ENCODE measurements at regions not wholly inside any gene's neighbourhood (a gene's known extent, or its start where the extent isn't known, plus 50 kb on each side); places are given as distances from the start of the nearest gene placed in this dataset.

DNA sequence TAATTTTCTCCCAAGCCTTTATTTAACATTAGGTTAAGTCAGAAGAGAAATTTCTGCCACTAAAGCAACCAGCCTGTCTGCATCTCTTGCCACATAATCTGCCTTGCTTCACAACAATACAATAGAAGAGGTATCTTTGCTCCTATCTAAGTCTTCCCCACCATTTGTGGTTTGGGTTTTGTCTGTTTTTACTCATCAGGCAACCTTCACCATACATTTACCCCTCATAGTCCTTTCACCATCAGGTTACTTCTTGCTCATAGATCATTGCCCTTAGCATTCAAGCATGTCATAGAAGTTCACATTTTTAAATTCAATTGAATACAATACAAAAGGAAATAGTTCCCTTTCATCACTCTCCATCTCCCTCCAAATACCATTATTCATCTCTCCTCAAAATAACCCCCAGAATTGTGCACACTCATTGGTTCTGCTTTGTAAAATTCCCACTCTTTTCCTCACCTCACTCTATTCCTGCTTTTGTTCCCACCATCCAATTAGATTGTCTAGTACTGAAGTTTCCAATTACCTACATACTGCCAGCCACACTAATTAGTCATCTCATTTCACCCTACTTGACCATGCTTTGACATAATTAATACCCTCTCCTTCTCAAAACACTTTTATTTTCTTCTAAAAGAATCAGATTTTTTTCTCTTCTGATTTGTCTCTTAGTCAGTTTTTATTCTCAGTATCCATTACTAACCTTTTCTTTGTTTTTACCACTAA lies 1957.0 kb upstream of the AGA start:
- Histone ChIP-seq H3K36me3 (ENCODE audit: control insufficient read depth in 4 of 4, insufficient read depth in 4 of 4, low read length in 4 of 4) (no peaks in the 10 kb centered on the region), H3K4me1 (ENCODE audit: control insufficient read depth in 5 of 5, insufficient read depth in 5 of 5, low read length in 5 of 5) (no peaks in the 10 kb centered on the region), H3K9ac (ENCODE audit: insufficient read depth in 1 of 2, low read length in 2 of 2) (no peak overlapping the region), H3K27me3 (ENCODE audit: control insufficient read depth in 3 of 3, insufficient read depth in 3 of 3, low read length in 2 of 3) (no peaks in the 10 kb centered on the region), H3K9me3 (ENCODE audit: control insufficient read depth in 4 of 4, insufficient read depth in 3 of 4, low read length in 3 of 4) (no peaks in the 10 kb centered on the region), H3K4me3 (no peak overlapping the region), H3K27ac (ENCODE audit: low read depth in 1 of 2, low read length in 1 of 2) (no peak overlapping the region)
- ATAC-seq (ENCODE audit: insufficient read depth, low FRiP score) (no peak), DNase-seq (no peak)
- TF ChIP-seq, protein P1, sequence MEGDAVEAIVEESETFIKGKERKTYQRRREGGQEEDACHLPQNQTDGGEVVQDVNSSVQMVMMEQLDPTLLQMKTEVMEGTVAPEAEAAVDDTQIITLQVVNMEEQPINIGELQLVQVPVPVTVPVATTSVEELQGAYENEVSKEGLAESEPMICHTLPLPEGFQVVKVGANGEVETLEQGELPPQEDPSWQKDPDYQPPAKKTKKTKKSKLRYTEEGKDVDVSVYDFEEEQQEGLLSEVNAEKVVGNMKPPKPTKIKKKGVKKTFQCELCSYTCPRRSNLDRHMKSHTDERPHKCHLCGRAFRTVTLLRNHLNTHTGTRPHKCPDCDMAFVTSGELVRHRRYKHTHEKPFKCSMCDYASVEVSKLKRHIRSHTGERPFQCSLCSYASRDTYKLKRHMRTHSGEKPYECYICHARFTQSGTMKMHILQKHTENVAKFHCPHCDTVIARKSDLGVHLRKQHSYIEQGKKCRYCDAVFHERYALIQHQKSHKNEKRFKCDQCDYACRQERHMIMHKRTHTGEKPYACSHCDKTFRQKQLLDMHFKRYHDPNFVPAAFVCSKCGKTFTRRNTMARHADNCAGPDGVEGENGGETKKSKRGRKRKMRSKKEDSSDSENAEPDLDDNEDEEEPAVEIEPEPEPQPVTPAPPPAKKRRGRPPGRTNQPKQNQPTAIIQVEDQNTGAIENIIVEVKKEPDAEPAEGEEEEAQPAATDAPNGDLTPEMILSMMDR (IDR thresholded peaks at IDR 0.05; ENCODE audit: control extremely low read depth, extremely low read depth), result no peak

DNA sequence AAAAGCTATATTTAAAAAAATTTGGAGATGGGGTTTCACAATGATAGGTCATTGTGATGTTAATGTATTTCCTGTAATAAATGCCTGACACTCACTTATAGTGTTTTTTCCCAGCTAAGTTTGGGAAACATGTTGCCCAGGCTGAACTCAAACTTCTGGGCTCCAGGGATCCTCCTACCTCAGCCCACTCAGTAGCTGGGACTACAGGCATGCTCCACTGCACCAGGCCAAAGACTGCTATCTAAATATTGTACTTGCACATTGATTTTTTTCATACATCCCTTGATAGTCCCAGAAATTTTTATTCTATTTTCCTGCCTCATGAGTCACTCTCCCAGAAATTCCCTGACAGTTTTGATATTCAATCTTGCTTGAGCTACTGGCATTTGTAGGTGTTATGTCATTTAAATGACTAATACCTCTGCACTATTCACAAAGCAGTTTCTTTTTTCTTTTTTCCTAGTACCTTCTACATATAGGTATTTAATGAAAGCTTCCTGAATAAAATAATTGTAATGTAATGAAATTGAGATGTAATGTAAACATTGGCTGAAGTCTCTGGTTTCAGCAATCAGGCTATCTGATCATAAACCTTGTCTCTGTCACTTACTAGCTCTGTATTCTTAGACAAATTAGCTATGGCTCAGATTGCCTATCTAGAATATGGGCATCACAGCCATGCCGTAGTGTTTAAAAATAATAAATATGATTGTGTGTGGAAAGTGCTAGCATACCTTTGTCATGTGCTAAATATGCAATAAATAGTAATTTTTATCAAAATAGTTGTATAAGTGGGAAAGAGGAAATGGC lies 1973.0 kb upstream of the AGA start:
- Histone ChIP-seq H3K4me3 (no peak overlapping the region), H3K4me1 (ENCODE audit: control insufficient read depth in 5 of 5, insufficient read depth in 5 of 5, low read length in 5 of 5) (peaks cover 0 to 6% (median 0%) of the 10 kb centered on the region in 5 donors), H3K36me3 (ENCODE audit: control insufficient read depth in 4 of 4, insufficient read depth in 4 of 4, low read length in 4 of 4) (no peaks in the 10 kb centered on the region), H3K9ac (ENCODE audit: insufficient read depth in 1 of 2, low read length in 2 of 2) (no peak overlapping the region), H3K9me3 (ENCODE audit: control insufficient read depth in 4 of 4, insufficient read depth in 3 of 4, low read length in 3 of 4) (no peaks in the 10 kb centered on the region), H3K27ac (ENCODE audit: low read depth in 1 of 2, low read length in 1 of 2) (no peak overlapping the region), H3K27me3 (ENCODE audit: control insufficient read depth in 3 of 3, insufficient read depth in 3 of 3, low read length in 2 of 3) (no peaks in the 10 kb centered on the region)
- WGBS, 2 donors, result 59 to 67% methylated on average over 1 of the region's 1 CpG
- TF ChIP-seq, protein P1 (IDR thresholded peaks at IDR 0.05; ENCODE audit: control extremely low read depth, extremely low read depth), result no peak
- ATAC-seq (ENCODE audit: insufficient read depth, low FRiP score), result no peak
- peak in 1 of 3 donors; percentile 49 for DNase-seq

DNA sequence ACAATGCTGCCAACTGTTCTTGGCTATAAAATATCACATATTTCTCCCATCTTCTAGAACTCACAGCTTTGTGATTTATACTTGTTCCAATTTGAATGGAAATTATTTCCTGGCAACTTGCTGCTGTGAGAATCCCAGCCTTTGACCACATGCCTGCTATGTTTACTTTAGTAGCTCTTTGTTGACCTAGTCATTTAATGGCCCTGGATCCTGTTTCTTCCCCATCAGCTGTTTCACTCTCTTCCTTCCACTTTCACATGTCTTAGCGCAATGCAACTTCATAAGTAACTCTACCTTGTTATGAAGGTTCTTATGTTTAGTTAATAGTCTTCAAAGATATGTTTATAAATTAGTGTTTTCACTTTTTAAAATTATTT lies 1973.6 kb upstream of the AGA start:
- H3K4me3 ChIP-seq, result no peak overlapping the region
- no peak for ATAC-seq (ENCODE audit: insufficient read depth, low FRiP score)
- no peak overlapping the region for H3K27ac ChIP-seq (ENCODE audit: low read depth in 1 of 2, low read length in 1 of 2)
- no peak overlapping the region for H3K9ac ChIP-seq (ENCODE audit: insufficient read depth in 1 of 2, low read length in 2 of 2)
- H3K4me1 ChIP-seq (ENCODE audit: control insufficient read depth in 5 of 5, insufficient read depth in 5 of 5, low read length in 5 of 5), result peaks cover 0 to 6% (median 0%) of the 10 kb centered on the region in 5 donors
- TF ChIP-seq, protein P1 (IDR thresholded peaks at IDR 0.05; ENCODE audit: control extremely low read depth, extremely low read depth), result no peak
- H3K9me3 ChIP-seq (ENCODE audit: control insufficient read depth in 4 of 4, insufficient read depth in 3 of 4, low read length in 3 of 4), result no peaks in the 10 kb centered on the region
- peak in 2 of 3 donors; percentile 13 to 27 for DNase-seq
- H3K36me3 ChIP-seq (ENCODE audit: control insufficient read depth in 4 of 4, insufficient read depth in 4 of 4, low read length in 4 of 4), result no peaks in the 10 kb centered on the region
- 52 to 55% methylated on average over 1 of the region's 1 CpG for WGBS, 2 donors
- no peaks in the 10 kb centered on the region for H3K27me3 ChIP-seq (ENCODE audit: control insufficient read depth in 3 of 3, insufficient read depth in 3 of 3, low read length in 2 of 3)
